Prostate gland (tissue), 2 donors: ENCODE measurements at regions not wholly inside any gene's neighbourhood (a gene's known extent, or its start where the extent isn't known, plus 50 kb on each side); places are given as distances from the start of the nearest gene placed in this dataset.

Source experiments
- DNase-seq: peaks from one replicate; pipeline ENCODE4 v3.0.0-alpha.2; 2019; ENCODE audit warnings: low spot score
- H3K27ac ChIP-seq, 2 donors: fragments of 200-600 bp; sonication (generic); 2 replicates each; pipeline ENCODE4 v1.5.1; 2017 to 2019
- H3K27me3 ChIP-seq: fragments of 200-600 bp; sonication (generic); replicated peaks from 2 replicates; pipeline ENCODE4 v1.5.1; 2019; ENCODE audit not compliant: insufficient read depth
- H3K36me3 ChIP-seq, 2 donors: fragments of 200-600 bp; sonication (generic); 1 replicate in 1 of 2; 2 replicates in 1 of 2; pipeline versions ENCODE4 v1.5.1 to v1.8.1; 2017 to 2019
- H3K4me1 ChIP-seq: fragments of 200-600 bp; sonication (generic); replicated peaks from 2 replicates; pipeline ENCODE4 v1.5.1; 2019
- H3K4me3 ChIP-seq, 2 donors: fragments of 200-600 bp; sonication (generic); 2 replicates each; pipeline ENCODE4 v1.5.1; 2017 to 2019
- H3K9me3 ChIP-seq: fragments of 200-600 bp; sonication (generic); 2 replicates; pipeline ENCODE4 v1.5.1; 2017
- POLR2A ChIP-seq: fragments of 450-650 bp; IDR thresholded peaks from one replicate; pipeline ENCODE4 v1.6.1; 2016; ENCODE audit warnings: antibody characterized with exemption, mild to moderate bottlenecking
- POLR2AphosphoS5 ChIP-seq: sonication (generic); formaldehyde crosslinking; IDR thresholded peaks from one replicate; pipeline ENCODE4 v1.6.1; 2017; ENCODE audit warnings: antibody characterized with exemption
- WGBS: methylation state at CpG from one replicate; pipeline ENCODE4 v1.1.5; 2018; 5-methylcytosine and 5-hydroxymethylcytosine counted together
- intact Hi-C: fragments of 100-400 bp; cut with DNase I; formaldehyde crosslinking; loops from one replicate; pipeline ENCODE4 v1.14.2; 2022
- TF ChIP-seq, protein P1 (sequence below), 4 experiments: fragments of 200-600 bp in 2 of 4; fragments of 450-650 bp in 2 of 4; sonication (generic) in 2 of 4; IDR thresholded peaks; 1 replicate in 3 of 4; 2 replicates in 1 of 4; pipeline ENCODE4 v1.5.1; 2016 to 2019; ENCODE audit warnings: antibody characterized with exemption in 4 of 4, mild to moderate bottlenecking in 2 of 4, moderate library complexity in 2 of 4

GRCh38 chr22:49503896-49504521, 323.7 kb downstream of the BRD1 start:
- no peak overlapping the region for H3K27ac ChIP-seq
- no peaks in the 10 kb centered on the region for H3K9me3 ChIP-seq
- 76% methylated on average over 6 of the region's 6 CpGs for WGBS
- intact Hi-C loops: no loop called here
- no peaks in the 10 kb centered on the region for H3K36me3 ChIP-seq
- no peak for DNase-seq
- H3K4me1 ChIP-seq: no peaks in the 10 kb centered on the region
- no peaks in the 10 kb centered on the region for H3K27me3 ChIP-seq
- TF ChIP-seq, protein P1, sequence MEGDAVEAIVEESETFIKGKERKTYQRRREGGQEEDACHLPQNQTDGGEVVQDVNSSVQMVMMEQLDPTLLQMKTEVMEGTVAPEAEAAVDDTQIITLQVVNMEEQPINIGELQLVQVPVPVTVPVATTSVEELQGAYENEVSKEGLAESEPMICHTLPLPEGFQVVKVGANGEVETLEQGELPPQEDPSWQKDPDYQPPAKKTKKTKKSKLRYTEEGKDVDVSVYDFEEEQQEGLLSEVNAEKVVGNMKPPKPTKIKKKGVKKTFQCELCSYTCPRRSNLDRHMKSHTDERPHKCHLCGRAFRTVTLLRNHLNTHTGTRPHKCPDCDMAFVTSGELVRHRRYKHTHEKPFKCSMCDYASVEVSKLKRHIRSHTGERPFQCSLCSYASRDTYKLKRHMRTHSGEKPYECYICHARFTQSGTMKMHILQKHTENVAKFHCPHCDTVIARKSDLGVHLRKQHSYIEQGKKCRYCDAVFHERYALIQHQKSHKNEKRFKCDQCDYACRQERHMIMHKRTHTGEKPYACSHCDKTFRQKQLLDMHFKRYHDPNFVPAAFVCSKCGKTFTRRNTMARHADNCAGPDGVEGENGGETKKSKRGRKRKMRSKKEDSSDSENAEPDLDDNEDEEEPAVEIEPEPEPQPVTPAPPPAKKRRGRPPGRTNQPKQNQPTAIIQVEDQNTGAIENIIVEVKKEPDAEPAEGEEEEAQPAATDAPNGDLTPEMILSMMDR (IDR thresholded peaks at IDR 0.05): no peak
- TF ChIP-seq POLR2A (no peak), POLR2AphosphoS5 (no peak)
- no peak overlapping the region for H3K4me3 ChIP-seq

DNA sequence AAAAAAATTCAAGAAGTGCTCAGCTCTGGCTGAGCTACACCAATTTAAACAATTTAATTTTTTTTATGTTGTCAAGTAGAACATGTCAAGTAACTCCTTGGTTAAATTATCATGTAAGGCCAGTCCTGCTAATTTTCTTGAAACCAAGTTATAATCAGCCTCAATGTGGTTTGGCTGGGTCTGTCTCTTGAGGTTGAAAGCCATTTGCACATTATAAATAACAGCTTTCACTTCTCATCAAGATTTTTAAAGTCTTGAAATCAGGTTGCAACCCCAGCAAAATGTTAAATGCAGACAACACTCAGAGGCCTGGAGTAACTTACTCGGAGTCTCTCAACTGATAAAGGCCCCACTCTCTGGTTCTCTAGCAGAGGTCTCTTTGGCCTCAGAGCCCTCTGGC, 324.4 kb downstream of the BRD1 start:
- 77% methylated on average over 1 of the region's 1 CpG for WGBS

DNA sequence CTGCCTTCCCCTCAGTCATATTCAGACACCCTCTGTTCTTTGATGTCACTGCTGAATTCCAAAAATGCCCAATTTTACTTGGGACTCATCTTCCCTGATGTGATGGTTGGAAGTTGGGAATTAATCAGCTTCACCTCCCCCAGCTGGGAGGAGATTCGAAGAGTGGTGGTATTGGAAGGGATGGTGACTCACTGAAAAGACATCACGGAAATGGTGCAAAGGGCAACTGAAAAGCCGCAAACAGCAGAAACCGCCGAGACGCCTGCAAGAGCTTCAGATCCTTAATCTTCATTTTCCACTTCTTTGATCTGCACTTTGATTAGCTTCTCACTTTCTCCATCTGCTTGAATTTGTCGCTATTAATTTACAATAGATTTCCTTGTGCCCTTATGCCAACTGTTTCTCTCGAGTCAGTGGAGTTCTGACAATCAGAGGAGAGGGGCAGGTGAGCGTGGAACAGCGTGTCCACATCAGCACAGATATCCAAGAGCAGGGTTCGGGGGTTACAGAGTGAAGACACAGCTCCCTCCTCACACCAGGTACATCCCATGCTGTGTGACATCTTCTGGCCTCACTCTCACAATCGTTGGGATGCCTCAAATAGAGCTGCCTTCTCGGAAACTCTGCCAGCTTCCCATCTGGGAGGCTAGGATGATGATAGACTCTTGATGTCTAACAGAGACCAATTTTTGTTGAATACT, 325.4 kb downstream of the BRD1 start:
- Histone ChIP-seq H3K27me3 (no peaks in the 10 kb centered on the region), H3K4me3 (no peak overlapping the region), H3K9me3 (no peaks in the 10 kb centered on the region), H3K4me1 (no peaks in the 10 kb centered on the region), H3K27ac (no peak overlapping the region), H3K36me3 (no peaks in the 10 kb centered on the region)
- TF ChIP-seq POLR2A: no peak
- no peak for TF ChIP-seq POLR2AphosphoS5
- TF ChIP-seq, protein P1 (IDR thresholded peaks at IDR 0.05): no peak
- intact Hi-C loops: no loop called here
- WGBS: 81% methylated on average over 13 of the region's 13 CpGs
- no peak for DNase-seq

More for the DNA sequence above, 324.4 kb downstream of the BRD1 start:
- Histone ChIP-seq H3K4me1 (no peaks in the 10 kb centered on the region), H3K4me3 (no peak overlapping the region), H3K9me3 (no peaks in the 10 kb centered on the region), H3K36me3 (no peaks in the 10 kb centered on the region), H3K27me3 (no peaks in the 10 kb centered on the region), H3K27ac (no peak overlapping the region)
- TF ChIP-seq, protein P1 (IDR thresholded peaks at IDR 0.05): no peak
- TF ChIP-seq POLR2AphosphoS5 (no peak), POLR2A (no peak)
- intact Hi-C loops: no loop called here
- DNase-seq: no peak

DNA sequence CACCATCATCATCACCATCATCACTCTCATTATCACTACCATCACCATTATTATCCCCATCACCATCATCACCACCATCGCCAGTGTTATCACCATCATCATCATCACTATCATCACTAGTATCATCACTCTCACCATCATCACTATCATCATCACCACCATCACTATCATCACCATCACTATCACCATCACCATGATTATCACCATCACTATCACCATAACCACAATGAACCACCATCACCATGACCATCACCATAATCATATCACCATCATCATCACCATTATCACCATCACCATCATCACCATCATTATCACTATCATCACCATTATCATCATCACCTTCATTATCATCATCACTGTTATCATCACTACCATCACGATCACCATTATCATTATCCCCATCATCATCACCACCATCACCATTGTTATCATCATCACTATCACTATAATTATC, 326.7 kb downstream of the BRD1 start:
- Histone ChIP-seq H3K27me3 (no peaks in the 10 kb centered on the region), H3K36me3 (no peaks in the 10 kb centered on the region), H3K4me1 (no peaks in the 10 kb centered on the region), H3K9me3 (no peaks in the 10 kb centered on the region), H3K4me3 (no peak overlapping the region), H3K27ac (no peak overlapping the region)
- 97% methylated on average over 2 of the region's 2 CpGs for WGBS
- intact Hi-C loops: no loop called here
- no peak for TF ChIP-seq POLR2A
- TF ChIP-seq POLR2AphosphoS5: no peak
- TF ChIP-seq, protein P1 (IDR thresholded peaks at IDR 0.05): no peak
- no peak for DNase-seq

GRCh38 chr22:49500076-49500460, 327.6 kb downstream of the BRD1 start:
- H3K27ac ChIP-seq: no peak overlapping the region
- H3K4me1 ChIP-seq: no peaks in the 10 kb centered on the region
- no peak for DNase-seq
- no peaks in the 10 kb centered on the region for H3K9me3 ChIP-seq
- no peaks in the 10 kb centered on the region for H3K36me3 ChIP-seq
- no peaks in the 10 kb centered on the region for H3K27me3 ChIP-seq
- no peak overlapping the region for H3K4me3 ChIP-seq
- intact Hi-C loops: no loop called here
- no peak for TF ChIP-seq POLR2AphosphoS5
- TF ChIP-seq, protein P1 (IDR thresholded peaks at IDR 0.05): no peak
- TF ChIP-seq POLR2A: no peak
